ENCODE measurements at regions not wholly inside any gene's neighbourhood (a gene's known extent, or its start where the extent isn't known, plus 50 kb on each side); places are given as distances from the start of the nearest gene placed in this dataset.

DNA sequence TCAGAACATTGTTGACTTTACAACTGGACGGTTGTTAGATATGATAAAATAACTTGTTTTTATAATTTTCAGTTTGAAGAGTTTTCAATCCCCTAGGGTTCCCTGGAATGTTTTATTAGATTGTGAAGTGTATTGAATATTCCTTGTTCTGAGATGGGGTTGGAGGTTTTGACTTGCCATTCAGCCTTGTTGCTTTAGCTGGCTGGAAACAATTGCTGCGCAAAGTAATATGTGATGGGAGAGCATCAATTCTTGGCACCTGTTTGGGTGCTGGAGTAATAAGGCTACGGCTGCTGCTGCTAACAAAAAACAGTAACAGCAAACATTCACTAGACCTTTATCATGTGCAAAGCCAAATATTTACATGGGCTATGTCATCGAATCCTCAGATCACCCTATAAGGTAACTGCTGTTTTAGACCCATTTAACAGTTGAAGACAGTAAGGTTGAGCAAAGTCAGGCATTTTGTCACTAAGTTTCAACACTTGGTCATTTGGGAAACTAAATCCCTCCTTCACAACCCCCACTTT, 241.0 kb upstream of the TBX3 start:
- Histone ChIP-seq H3K9me2 (replicated peaks; ENCODE audit: low read length) (no peaks in the 10 kb centered on the region), H3K27ac (ENCODE audit: low read length) (no peak overlapping the region), H3K4me1 (ENCODE audit: insufficient read depth, low read length) (peaks cover 14% of the 10 kb centered on the region), H3K36me3 (ENCODE audit: low read depth, low read length) (no peaks in the 10 kb centered on the region), H3K27me3 (ENCODE audit: low read length) (no peaks in the 10 kb centered on the region), H3K9me3 (ENCODE audit: low read length) (no peaks in the 10 kb centered on the region), H3K79me2 (ENCODE audit: low read length) (no peaks in the 10 kb centered on the region), H4K20me1 (ENCODE audit: low read length) (no peaks in the 10 kb centered on the region), H2AFZ (ENCODE audit: low read length) (no peak overlapping the region), H3K9ac (ENCODE audit: low read length) (no peak overlapping the region), H3K4me2 (ENCODE audit: low read length) (no peak overlapping the region), H3K4me3 (ENCODE audit: low read length) (no peak overlapping the region), H3F3A (ENCODE audit: low read length, unreplicated experiment) (no peaks in the 10 kb centered on the region)
- no peak for TF ChIP-seq EZH2phosphoT487 (IDR thresholded peaks at IDR 0.05; ENCODE audit: borderline replicate concordance, low read length)
- no peak for TF ChIP-seq EZH2 (IDR thresholded peaks at IDR 0.05; ENCODE audit: low read length, unreplicated experiment)
- TF ChIP-seq, protein P1, sequence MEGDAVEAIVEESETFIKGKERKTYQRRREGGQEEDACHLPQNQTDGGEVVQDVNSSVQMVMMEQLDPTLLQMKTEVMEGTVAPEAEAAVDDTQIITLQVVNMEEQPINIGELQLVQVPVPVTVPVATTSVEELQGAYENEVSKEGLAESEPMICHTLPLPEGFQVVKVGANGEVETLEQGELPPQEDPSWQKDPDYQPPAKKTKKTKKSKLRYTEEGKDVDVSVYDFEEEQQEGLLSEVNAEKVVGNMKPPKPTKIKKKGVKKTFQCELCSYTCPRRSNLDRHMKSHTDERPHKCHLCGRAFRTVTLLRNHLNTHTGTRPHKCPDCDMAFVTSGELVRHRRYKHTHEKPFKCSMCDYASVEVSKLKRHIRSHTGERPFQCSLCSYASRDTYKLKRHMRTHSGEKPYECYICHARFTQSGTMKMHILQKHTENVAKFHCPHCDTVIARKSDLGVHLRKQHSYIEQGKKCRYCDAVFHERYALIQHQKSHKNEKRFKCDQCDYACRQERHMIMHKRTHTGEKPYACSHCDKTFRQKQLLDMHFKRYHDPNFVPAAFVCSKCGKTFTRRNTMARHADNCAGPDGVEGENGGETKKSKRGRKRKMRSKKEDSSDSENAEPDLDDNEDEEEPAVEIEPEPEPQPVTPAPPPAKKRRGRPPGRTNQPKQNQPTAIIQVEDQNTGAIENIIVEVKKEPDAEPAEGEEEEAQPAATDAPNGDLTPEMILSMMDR (conservative IDR thresholded peaks at IDR 0.05; ENCODE audit: low read depth, low read length): no peak
- ChIA-PET CTCF (no interaction called here), POLR2A (ENCODE audit: unreplicated experiment) (no interaction called here)
- no peak for DNase-seq
- no TSS peak for BruUV-seq (replicated peaks)
- ATAC-seq: no peak
- intact Hi-C loops (cut with micrococcal nuclease): no loop called here

- Histone ChIP-seq H3K4me2 (ENCODE audit: low read length) (no peak overlapping the region), H2AFZ (ENCODE audit: low read length) (no peak overlapping the region), H3K9ac (ENCODE audit: low read length) (no peak overlapping the region), H3K79me2 (ENCODE audit: low read length) (no peaks in the 10 kb centered on the region), H4K20me1 (ENCODE audit: low read length) (no peaks in the 10 kb centered on the region), H3K27me3 (ENCODE audit: low read length) (no peaks in the 10 kb centered on the region), H3F3A (ENCODE audit: low read length, unreplicated experiment) (no peaks in the 10 kb centered on the region), H3K4me3 (ENCODE audit: low read length) (no peak overlapping the region), H3K4me1 (ENCODE audit: insufficient read depth, low read length) (peaks cover 46% of the 10 kb centered on the region), H3K27ac (ENCODE audit: low read length) (no peak overlapping the region), H3K36me3 (ENCODE audit: low read depth, low read length) (no peaks in the 10 kb centered on the region), H3K9me3 (ENCODE audit: low read length) (no peaks in the 10 kb centered on the region), H3K9me2 (replicated peaks; ENCODE audit: low read length) (no peaks in the 10 kb centered on the region)
- ChIA-PET CTCF (no interaction called here), POLR2A (ENCODE audit: unreplicated experiment) (no interaction called here)
- no TSS peak for BruUV-seq (replicated peaks)
- TF ChIP-seq EZH2 (IDR thresholded peaks at IDR 0.05; ENCODE audit: low read length, unreplicated experiment): no peak
- TF ChIP-seq EZH2phosphoT487 (IDR thresholded peaks at IDR 0.05; ENCODE audit: borderline replicate concordance, low read length): no peak
- DNase-seq: no peak
- no peak for ATAC-seq
- intact Hi-C loops (cut with micrococcal nuclease): no loop called here
These were observed 237.8 kb upstream of the TBX3 start for GRCh38 chr12:114921781-114922180.

- H3K79me2 ChIP-seq (ENCODE audit: low read length): no peaks in the 10 kb centered on the region
- H2AFZ ChIP-seq (ENCODE audit: low read length): no peak overlapping the region
- no TSS peak for BruUV-seq (replicated peaks)
- no peak overlapping the region for H3K4me3 ChIP-seq (ENCODE audit: low read length)
- H3K4me1 ChIP-seq (ENCODE audit: insufficient read depth, low read length): peaks cover 55% of the 10 kb centered on the region
- POLR2A ChIA-PET (ENCODE audit: unreplicated experiment): no interaction called here
- H3K9ac ChIP-seq (ENCODE audit: low read length): no peak overlapping the region
- no peaks in the 10 kb centered on the region for H3F3A ChIP-seq (ENCODE audit: low read length, unreplicated experiment)
- H4K20me1 ChIP-seq (ENCODE audit: low read length): no peaks in the 10 kb centered on the region
- DNase-seq (peak; percentile 77), ATAC-seq (peak; percentile 5)
- H3K27me3 ChIP-seq (ENCODE audit: low read length): no peaks in the 10 kb centered on the region
- intact Hi-C loops (cut with micrococcal nuclease): no loop called here
- peak overlapping the region; percentile 18 for H3K4me2 ChIP-seq (ENCODE audit: low read length)
- H3K9me3 ChIP-seq (ENCODE audit: low read length): no peaks in the 10 kb centered on the region
- H3K27ac ChIP-seq (ENCODE audit: low read length): peak overlapping the region; percentile 38
- no peaks in the 10 kb centered on the region for H3K36me3 ChIP-seq (ENCODE audit: low read depth, low read length)
- H3K9me2 ChIP-seq (replicated peaks; ENCODE audit: low read length): no peaks in the 10 kb centered on the region
- CTCF ChIA-PET: no interaction called here
- TF ChIP-seq, protein P1 (conservative IDR thresholded peaks at IDR 0.05; ENCODE audit: low read depth, low read length): no peak
- no peak for TF ChIP-seq EZH2 (IDR thresholded peaks at IDR 0.05; ENCODE audit: low read length, unreplicated experiment)
These were observed 237.0 kb upstream of the TBX3 start for GRCh38 chr12:114920771-114921554.
